GM19463 (cell line): ENCODE measurements at regions not wholly inside any gene's neighbourhood (a gene's known extent, or its start where the extent isn't known, plus 50 kb on each side); places are given as distances from the start of the nearest gene placed in this dataset.
"Not testable (repeated sequence)": the region's sequence is repeated elsewhere in the genome, so short reads cannot be mapped to it uniquely, and the experiment has no call there.

Experiments
- ATAC-seq: cut with Tn5 transposase; IDR thresholded peaks from one replicate; pipeline ENCODE4 v1.9.1; 2021; ENCODE audit warnings: mild to moderate bottlenecking, moderate library complexity; ENCODE audit not compliant: unreplicated experiment

DNA sequence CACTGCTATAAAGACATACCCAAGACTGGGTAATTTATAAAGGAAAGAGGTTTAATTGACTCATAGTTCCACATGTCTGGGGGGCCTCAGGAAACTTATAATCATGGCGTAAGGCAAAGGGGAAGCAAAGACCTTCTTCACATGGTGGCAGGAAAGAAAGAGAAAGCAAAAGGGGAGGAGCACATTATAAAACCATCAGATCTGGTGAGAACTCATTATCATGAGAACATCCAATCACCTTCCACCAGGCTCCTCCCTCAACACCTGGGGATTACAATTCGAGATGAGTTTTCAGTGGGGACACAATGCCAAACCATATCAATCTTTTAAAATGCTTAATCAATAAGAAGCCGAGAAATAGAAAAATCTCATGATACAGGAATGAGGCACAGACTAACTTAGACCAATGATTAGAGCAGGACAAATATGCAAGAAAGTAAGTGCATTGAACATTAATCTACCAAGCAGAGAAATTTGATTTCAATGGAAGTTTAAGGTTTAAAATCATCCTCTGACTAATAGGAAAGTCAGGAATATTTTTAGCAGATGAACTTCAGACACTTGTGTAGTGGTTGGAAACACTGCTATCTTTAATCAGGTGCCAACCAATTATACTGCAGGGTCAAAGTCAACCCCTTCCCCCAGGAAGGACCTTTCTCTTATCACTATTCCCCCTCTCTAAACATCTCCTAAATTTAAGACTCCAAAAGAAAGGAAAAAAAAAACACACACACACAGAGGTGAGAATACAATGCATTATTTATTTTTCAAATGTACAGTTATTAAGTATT lies 259.2 kb downstream of the IRS1 start:
- ATAC-seq = no peak

DNA sequence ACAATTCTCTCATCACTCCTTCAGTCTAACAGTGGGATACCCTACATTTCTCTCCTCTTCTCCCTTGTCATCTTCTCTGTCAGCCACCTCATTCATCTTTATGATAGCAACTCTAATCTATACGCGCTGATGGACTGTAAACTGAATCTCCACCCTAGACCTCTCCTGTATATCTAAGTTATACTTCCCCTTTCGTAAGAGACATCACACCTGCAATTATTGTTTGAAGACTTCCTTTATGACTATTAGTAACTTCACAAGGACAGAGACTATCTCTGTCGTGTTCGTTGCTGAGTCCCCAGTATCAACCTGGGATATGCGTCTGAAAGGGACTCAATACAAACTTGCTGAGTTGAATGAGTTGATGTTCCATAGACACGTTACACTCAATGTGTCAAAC lies 263.2 kb downstream of the IRS1 start:
- no peak for ATAC-seq

DNA sequence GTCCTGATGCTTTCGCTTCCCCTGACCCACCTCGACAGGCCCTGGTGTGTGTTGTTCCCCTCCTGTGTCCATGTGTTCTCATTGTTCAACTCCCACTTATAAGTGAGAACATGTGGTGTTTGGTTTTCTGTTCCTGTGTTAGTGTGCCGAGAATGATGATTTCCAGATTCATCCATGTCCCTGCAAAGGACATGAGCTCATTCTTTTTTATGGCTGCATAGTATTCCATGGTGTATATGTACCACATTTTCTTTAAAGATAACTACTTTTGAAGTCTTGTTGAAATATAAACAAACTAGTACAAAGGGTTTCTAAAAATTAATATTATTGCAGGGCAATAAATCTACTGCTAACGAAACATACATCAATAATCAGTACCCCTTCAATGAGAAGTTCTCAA lies 266.6 kb downstream of the IRS1 start:
- ATAC-seq = not testable (repeated sequence)

DNA sequence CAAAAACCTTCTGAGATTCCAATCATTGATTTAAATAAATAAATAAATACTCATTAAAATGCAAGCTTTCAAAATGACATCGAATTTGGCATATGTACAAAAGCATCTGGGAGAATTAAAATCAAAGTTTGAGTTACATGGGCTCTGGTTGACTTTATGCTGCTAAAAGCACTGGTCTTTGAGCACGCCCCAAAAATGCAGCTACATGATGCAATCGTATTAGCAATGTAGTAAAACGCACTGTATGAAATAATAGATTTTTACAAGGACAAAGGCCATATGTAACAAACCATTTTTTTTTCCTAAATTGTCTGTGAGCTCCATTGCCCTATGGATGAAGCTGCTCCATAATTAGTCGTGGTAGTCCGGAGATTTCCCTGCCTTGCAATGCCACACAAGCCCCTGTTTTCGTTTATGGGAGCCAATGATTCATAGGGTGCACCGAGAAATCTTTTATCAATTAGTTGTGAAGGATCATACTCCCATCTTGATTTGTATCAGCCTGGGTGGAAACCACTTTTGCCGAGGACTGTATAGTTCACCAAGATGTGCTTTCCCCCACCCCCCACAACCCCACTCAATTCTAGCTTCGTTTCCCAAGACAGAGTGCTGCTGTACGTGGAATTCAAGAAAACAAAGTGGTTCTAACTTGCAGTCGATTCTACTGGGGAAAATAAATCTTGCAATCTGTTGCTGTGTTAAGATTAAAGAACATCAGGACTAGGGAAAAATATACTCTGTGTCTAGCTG lies 268.4 kb downstream of the IRS1 start:
- ATAC-seq = no peak

DNA sequence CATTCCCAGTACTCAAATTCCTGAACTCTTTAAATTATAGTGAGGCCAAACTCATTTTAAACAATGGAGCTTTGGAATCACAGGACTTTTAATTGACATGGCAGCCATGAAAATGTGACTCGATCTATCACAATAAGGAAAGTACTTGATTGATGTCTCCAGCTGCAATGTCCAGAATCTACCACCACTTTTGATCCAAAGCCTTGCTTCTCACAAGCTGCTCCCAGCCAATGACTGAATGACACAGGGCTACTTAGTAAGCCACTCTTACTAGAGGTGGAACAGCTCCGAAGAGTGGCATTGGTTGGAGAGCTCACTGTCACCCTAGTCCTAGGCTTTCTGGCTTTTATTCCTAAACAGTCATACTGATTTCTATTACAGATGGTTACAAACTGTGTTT lies 270.1 kb downstream of the IRS1 start:
- no peak for ATAC-seq

DNA sequence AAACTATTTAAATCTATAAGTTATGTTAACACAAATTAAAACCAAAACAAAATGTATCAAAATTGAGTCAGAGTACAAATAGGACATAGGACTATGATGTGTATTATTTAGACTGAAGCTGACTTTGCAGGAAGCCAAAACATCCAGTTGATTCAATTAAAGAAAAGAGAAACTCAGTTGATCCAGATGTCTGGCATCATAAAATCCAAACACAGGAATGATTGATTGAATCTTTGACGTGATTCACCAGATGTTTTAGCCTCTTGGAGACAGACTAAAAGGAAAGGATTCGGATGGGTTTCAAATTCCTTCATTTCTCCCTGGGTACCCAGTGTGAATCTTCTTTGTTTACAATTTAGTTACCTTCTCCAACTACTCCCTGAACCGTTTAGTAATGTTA lies 272.9 kb downstream of the IRS1 start:
- no peak for ATAC-seq

DNA sequence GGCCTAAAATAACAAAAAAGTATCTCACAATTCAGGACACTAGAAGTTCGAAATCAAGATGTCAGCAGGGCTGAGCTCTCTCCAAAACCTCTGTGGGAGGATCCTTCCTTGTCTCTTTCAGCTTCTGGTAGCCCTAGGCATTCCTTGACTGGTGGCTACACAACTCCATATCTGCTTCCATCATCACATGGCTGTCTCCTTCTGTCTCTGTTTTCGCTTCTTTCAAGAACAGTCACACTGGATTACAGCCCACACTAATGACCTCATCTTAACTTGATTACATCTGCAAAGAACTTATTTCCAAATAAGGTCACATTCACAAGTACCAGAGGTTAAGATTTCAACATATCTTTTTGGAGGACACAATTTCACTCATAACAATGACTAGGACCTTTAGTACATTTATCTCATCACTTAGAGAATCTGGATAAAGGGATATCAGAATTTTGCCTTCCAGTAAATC lies 275.2 kb downstream of the IRS1 start:
- no peak for ATAC-seq

DNA sequence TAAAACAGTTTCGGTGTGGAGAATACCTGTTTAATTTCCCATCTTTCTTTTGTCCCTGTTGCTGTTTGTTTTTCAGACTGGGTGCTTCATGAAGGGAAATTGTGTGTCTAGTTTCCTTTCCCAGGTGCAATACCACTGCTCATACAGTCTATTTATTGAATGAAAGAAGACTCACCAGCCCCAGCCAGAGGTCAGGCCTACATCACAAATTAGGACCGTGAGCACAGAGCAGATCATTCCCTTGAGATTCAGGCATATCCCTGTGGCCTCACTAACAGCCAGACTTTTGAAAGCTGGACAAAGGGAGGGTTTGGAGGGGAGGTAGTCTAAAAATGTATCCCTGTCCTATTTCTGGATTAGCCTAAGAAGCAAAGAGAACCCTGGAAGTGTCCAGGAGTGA lies 278.9 kb downstream of the IRS1 start:
- no peak for ATAC-seq

DNA sequence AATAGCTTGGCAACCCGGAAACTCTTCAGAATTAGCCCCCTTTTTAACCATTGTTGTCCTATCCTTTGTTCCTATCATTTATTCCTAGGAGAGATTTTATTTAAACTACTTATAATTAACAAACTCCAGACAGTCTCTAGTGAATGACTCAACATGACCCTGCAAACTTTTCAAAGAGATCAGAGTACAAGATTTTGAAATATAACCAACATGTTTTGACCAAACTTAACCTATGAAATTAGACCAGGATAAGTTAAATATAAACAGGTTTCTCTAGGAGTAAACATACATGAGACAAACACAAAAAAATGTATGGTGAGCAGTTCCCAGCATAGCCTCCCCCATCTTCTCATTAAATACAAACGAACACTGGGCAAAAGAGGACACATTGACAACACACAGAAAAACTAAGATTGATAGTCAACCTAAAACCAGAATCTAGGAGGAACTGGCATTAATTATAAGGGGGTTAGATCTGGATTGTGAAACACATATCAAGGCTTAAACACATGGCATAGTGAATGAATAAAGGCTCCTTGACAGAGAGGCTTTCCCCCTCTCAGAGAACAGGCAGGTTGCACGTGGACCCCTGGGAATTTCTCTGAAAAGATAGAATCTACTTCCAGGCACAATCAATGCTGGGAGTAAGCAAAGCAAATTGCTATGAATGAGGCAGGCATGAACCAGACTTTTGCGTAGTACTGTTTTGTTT lies 284.1 kb downstream of the IRS1 start:
- ATAC-seq = no peak

DNA sequence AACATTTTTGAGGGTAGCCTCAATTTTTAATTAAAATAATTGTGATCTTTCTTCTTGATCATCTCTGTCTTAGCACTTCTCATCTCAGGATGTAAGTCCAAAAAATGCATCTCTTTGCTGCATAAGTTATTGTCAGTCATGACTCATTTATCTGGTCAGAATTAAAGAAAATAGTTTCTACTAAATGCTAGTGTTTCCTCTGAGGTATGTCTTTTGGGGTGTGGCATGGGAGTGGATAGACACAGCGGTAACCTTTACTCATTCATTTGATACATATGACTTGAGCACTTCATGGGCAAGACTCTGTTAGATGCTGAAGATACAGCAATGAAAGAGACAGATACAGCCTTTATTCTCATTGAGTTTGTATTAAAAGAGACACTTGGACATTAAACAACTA lies 284.7 kb downstream of the IRS1 start:
- ATAC-seq = no peak

DNA sequence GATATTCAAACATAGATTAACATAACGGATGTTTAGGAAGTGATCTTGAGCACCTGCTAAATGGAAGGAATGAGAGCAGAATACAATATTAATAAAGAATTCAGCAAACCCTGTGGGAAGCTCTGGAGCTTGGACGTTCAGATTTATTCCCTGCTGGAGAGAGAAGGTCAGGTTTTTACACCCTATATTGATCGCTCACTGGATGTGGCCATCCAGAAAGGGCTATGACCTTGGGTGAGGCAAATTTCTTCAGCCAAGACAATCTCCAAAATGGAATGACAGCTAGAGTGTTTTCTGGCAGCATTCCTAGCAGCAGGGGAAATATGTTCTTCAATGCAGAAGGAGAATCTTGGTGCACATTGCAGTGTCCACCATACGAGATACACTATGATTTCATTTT lies 288.3 kb downstream of the IRS1 start:
- no peak for ATAC-seq

DNA sequence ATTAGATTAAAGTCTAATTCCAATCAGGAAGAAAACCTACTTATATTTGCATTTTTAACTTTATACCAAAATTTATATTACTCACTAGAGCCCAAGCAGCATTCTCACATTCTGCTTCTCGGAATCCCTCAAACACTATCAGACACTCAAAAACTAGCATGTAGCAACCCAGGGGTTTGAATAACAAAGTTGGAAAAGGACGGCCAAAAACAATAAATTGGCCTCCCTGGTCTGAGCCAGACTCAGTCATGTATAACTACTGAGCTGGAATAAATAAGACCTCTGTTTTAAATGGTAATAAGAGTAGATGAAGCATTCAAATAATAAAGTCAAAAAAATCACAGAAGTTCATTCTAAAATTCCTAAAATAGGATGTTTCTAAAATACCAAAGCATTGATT lies 290.9 kb downstream of the IRS1 start:
- no peak for ATAC-seq

DNA sequence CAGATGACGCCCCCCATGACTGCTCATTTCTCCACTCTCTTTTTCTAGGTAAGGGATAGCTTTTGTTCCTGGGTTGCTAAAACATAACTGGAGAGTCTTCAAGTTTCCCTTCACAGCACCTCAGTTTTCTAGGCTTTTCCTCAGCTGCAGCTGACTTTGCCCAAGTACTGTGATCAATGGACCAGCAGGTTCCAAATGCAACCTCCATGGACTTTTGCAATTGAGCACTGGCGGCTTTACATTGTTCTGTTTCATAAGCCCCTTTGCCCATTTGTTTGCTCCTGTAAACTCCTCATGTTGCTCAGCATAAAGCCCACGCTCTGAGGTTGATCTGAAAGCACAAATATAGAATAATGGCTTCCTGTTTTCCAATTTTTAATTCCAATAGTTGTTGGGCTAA lies 291.6 kb downstream of the IRS1 start:
- no peak for ATAC-seq

DNA sequence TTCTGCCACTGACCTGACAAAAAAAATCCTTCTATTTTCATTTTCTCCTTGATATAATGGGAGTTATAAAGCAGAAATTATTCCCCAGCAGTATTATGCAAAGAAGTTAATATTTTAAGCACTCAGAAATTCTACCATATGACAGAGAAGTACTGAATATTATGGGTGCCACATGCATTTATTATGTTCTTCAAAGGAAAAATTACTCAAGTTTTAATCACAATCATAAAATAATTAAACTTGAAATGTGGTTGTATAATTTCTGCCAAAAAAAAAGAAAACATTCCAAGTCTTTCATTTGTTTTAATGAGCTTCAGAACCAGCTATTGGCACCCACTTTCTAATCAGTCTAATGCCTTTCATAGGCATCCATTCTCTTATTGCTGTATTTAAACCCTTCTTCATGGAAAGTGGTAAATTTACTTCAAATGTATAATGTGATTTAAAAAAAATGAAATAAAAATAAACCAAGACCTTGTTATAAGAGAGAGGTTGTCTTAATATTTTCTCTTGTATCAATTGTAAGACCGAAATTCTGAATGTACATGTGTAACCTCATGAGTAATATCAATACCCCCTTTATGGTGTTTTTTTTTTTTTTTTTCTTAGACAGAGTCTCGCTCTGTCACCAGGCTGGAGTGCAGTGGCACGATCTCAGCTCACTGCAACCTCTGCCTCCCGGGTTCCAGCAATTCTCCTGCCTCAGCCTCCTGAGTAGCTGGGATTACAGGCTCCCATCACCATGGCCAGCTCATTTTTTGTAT lies 302.3 kb downstream of the IRS1 start:
- no peak for ATAC-seq

DNA sequence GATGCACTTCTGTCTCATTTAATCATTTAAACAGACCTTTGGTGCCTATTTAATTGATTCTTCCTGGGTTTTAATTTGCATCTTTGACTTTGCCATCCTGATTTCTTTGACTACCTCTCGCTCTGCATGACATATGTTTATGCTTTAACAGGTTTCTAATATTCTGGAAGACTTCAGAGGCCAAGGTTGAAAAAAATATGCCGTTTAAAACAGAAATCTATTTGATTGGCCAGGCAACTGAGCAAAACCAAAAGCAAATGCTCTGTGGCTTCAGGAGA lies 303.4 kb downstream of the IRS1 start:
- ATAC-seq = no peak

DNA sequence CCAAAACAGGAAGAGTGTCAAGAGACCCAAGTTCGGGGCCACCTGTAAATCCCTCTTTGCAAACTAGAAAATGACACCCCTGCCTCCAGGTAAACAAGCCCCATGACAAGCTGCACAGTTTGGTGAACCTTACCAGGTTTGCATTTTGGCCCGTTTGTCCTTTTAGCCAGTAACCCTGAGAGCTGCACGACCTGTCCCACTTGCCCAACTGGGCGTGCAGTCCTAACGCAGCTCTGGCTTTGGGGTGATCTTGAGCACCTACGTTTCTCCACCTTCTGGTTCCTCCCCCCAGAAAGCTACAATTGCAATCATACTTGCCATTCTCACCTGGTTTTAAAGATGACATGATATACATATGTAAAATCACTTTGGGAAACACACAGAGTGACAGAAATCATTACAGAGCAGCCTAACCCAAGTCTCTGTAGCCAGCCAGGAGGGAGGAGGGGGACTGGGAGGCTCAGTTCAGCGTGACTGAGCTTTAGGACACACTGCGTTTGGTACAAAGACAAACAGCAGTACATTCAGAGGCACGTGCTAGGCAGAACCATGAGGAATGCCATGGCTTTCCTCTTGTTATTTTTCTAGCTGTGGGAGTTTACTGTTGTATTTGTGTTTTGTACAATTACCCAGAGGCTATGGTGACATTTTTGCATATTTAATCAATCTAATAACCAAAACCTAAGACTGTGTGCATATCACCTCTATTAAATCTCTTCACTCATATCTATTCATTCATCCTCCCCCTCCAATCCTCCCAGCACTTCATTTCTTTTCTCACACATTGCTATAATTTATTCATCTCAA lies 304.0 kb downstream of the IRS1 start:
- no peak for ATAC-seq

DNA sequence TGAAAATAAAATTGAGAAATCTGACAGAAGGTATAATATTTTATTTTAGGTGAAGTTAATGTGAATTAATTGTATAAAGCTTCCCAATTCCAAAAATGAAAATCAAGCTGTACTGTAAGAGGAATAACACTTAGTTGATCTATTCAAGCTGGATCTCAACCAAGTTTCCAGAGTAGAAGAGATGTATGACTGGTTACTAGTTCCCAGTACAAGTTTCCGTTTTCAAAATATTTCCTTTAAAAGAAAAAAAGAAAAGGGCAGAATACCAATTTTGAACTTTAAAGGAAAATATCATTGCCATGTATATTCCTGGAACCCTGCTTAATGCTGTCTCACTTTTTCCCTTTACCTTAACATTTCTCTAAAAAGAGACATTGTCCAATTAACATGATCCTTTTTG lies 308.5 kb downstream of the IRS1 start:
- no peak for ATAC-seq

DNA sequence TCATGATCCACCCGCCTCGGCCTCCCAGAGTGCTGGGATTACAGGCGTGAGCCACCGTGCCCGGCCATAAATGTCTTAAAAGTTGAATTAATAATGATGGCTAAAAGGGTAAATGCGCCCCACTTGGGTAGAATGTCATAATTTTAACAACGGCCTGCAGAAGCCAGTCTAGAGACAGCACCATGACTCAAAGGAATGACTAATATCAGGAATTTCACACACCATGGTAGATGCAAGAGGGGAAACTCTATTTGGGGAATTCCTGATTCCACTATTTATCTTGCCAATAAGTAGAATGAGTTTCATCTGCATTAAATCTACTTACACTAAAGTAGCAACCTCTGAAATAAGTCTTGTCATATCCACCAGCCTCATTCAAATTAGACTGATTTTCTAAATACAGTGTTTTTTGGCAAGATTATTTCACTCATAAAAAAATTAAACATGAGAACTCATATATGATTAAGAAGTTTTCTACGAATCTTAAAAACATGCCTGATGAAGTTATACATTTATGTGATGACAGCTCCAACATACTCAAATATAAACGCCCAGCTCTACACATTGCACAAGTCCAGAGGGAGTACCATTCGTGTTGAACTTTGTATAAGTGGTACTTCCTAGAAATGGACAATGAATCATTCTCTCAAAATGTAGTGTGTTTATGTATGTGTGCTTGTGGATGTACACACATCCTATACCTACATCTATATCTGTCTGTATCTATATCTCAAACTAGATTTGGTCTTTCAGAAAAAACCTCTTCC lies 309.7 kb downstream of the IRS1 start:
- peak; percentile 70 for ATAC-seq

DNA sequence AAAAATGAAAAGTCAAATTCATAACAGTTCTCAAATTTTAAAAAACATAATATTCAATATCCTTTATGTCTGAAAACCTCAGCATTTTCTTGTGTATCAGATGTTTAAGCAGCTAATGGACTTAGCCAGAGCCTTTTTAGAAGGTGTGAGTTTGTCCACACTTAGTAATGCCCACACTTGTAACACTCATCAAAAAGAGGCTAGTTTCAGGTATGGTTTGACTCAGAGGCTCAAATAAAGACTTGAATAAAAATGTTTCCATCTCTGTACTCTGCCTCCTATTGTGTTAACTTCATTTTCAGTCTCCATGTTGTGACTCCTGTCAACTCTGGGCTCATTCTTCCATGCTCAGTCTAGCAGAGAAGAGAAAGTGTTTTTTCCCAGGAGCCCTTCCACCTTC lies 311.6 kb downstream of the IRS1 start:
- ATAC-seq = peak; percentile 41

DNA sequence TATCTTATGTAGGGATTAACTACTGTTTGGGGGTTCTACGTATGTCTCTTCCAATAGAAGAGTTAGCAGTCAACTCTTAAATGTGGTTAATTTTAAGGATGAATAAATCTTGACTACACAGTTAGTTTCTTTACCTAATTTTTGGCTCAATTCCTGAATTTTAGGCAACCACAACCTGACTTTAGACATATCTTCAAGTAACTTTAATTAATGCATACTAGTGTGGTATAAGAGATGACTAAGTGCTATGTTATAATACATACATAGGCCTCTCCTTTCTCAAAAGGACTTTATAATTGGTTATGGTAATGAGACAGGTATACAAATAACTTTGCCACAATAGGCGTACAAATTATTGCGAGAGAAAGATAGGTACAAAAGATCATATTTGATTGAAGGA lies 312.0 kb downstream of the IRS1 start:
- no peak for ATAC-seq
